Keratinocyte (primary cell): ENCODE measurements at regions not wholly inside any gene's neighbourhood (a gene's known extent, or its start where the extent isn't known, plus 50 kb on each side); places are given as distances from the start of the nearest gene placed in this dataset.

Experiments
- DNase-seq: peaks from one replicate; pipeline ENCODE4 v3.0.0-alpha.2; 2011; ENCODE audit warnings: low read depth, missing footprints, low spot score
- FAIRE-seq: peaks from 2 replicates; lab custom pipeline; 2011; peaks lifted over from hg19 to GRCh38; lab: Jason Lieb, UNC
- H2AFZ ChIP-seq: 2 replicates; pipeline ENCODE4 v1.6.0; 2012; ENCODE audit warnings: low read length, control low read depth, inconsistent platforms; ENCODE audit not compliant: control insufficient read depth
- H3K27ac ChIP-seq: 2 replicates; pipeline ENCODE4 v1.5.1; 2011; ENCODE audit warnings: low read length; ENCODE audit not compliant: control insufficient read depth, insufficient read depth
- H3K27me3 ChIP-seq: 3 replicates; pipeline ENCODE4 v1.6.0; 2011; ENCODE audit warnings: low read length; ENCODE audit not compliant: control insufficient read depth, insufficient read depth; ENCODE audit errors: extremely low read depth
- H3K36me3 ChIP-seq, 2 experiments: 2 replicates in 1 of 2; 3 replicates in 1 of 2; pipeline ENCODE4 v1.5.1; 2011; ENCODE audit warnings: low read length in 2 of 2, mild to moderate bottlenecking in 1 of 2; ENCODE audit not compliant: control insufficient read depth in 2 of 2, insufficient read depth in 2 of 2; ENCODE audit errors: extremely low read depth in 1 of 2
- H3K4me1 ChIP-seq: 3 replicates; pipeline ENCODE4 v1.5.1; 2011; ENCODE audit warnings: low read length; ENCODE audit not compliant: control insufficient read depth, insufficient read depth; ENCODE audit errors: extremely low read depth
- H3K4me2 ChIP-seq: 3 replicates; pipeline ENCODE4 v1.6.0; 2011; ENCODE audit warnings: low read depth, low read length; ENCODE audit not compliant: control insufficient read depth, insufficient read depth; ENCODE audit errors: extremely low read depth
- H3K4me3 ChIP-seq, 3 experiments: fragments of 200-600 bp in 1 of 3; sonication (generic) in 1 of 3; 2 replicates in 2 of 3; 3 replicates in 1 of 3; pipeline ENCODE4 v1.5.1; 2011 to 2016; ENCODE audit warnings: low read length in 3 of 3, mild to moderate bottlenecking in 3 of 3, control low read depth in 2 of 3, inconsistent platforms in 1 of 3, low read depth in 1 of 3, mixed read lengths in 1 of 3, mixed run types in 1 of 3, moderate library complexity in 1 of 3; ENCODE audit not compliant: control insufficient read depth in 2 of 3, insufficient read depth in 2 of 3; ENCODE audit errors: extremely low read depth in 1 of 3
- H3K79me2 ChIP-seq: 2 replicates; pipeline ENCODE4 v1.6.0; 2012; ENCODE audit warnings: low read length; ENCODE audit not compliant: control insufficient read depth, insufficient read depth
- H3K9ac ChIP-seq: 3 replicates; pipeline ENCODE4 v1.6.0; 2011; ENCODE audit warnings: low read length; ENCODE audit not compliant: control insufficient read depth, insufficient read depth; ENCODE audit errors: extremely low read depth
- H3K9me1 ChIP-seq: 3 replicates; pipeline ENCODE4 v1.6.0; 2011; ENCODE audit warnings: low read length; ENCODE audit not compliant: control insufficient read depth, insufficient read depth; ENCODE audit errors: extremely low read depth
- H3K9me3 ChIP-seq: 2 replicates; pipeline ENCODE4 v1.5.1; 2012; ENCODE audit warnings: low read depth, low read length; ENCODE audit not compliant: control insufficient read depth
- H4K20me1 ChIP-seq: 3 replicates; pipeline ENCODE4 v1.6.0; 2011; ENCODE audit warnings: low read length; ENCODE audit not compliant: control insufficient read depth, insufficient read depth; ENCODE audit errors: extremely low read depth
- CTCF ChIP-seq, 3 experiments: IDR thresholded peaks in 1 of 3; conservative IDR thresholded peaks in 1 of 3; optimal IDR thresholded peaks in 1 of 3; 2 replicates in 2 of 3; 3 replicates in 1 of 3; pipeline versions ENCODE3 to v1.5.1; 2011; ENCODE audit warnings: low read length in 3 of 3, mild to moderate bottlenecking in 3 of 3, moderate library complexity in 2 of 3, control low read depth in 1 of 3, inconsistent platforms in 1 of 3; ENCODE audit not compliant: insufficient read depth in 2 of 3; ENCODE audit errors: extremely low read depth in 1 of 3
- EZH2 ChIP-seq: IDR thresholded peaks from one replicate; pipeline ENCODE4 v1.6.1; 2012; ENCODE audit warnings: inconsistent platforms, mild to moderate bottlenecking, low read length, moderate library complexity
- dilution Hi-C: fragments of 300-500 bp; cut with MboI; formaldehyde crosslinking; loops from one replicate; pipeline ENCODE4 v1.7.0; 2020; ENCODE audit warnings: low sequenced_read_pairs; ENCODE audit not compliant: extremely low pct_ligation_motif_present

DNA sequence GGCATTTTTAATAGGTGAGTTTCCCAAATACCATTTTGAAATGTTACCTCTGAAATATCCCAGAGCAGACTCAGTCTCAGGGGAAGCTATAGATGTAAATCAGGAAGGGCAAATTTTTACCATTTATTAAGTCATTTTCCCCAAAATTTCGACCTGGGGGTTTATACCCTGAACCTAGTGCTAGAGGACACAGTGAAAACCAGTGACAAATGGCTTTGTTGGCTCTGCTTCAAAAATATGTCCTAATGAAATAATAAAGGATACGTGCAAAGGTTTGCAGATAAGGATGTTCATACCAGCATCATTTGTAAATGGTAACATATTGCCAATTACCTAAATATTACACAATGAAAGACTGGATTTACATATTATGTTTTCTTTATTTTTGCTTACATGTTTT lies 546.7 kb upstream of the ADAMTS9 start:
- no peak overlapping the region for H3K27ac ChIP-seq
- H3K4me2 ChIP-seq: no peak overlapping the region
- H4K20me1 ChIP-seq: no peaks in the 10 kb centered on the region
- no peaks in the 10 kb centered on the region for H3K9me3 ChIP-seq
- no peaks in the 10 kb centered on the region for H3K79me2 ChIP-seq
- no peaks in the 10 kb centered on the region for H3K36me3 ChIP-seq
- H3K4me3 ChIP-seq: no peak overlapping the region
- H3K27me3 ChIP-seq: no peaks in the 10 kb centered on the region
- FAIRE-seq (no peak), DNase-seq (no peak)
- no peaks in the 10 kb centered on the region for H3K9me1 ChIP-seq
- H3K9ac ChIP-seq: no peak overlapping the region
- dilution Hi-C loops: no loop called here
- TF ChIP-seq EZH2 (no peak), CTCF (optimal IDR thresholded peaks at IDR 0.05 in 1 of 3, IDR thresholded peaks at IDR 0.05 in 1 of 3, conservative IDR thresholded peaks at IDR 0.05 in 1 of 3; ENCODE audit: extremely low read depth in 1 of 3, insufficient read depth in 2 of 3, low read length in 3 of 3) (no peak)
- peaks cover 5% of the 10 kb centered on the region for H3K4me1 ChIP-seq
- H2AFZ ChIP-seq: no peak overlapping the region

DNA sequence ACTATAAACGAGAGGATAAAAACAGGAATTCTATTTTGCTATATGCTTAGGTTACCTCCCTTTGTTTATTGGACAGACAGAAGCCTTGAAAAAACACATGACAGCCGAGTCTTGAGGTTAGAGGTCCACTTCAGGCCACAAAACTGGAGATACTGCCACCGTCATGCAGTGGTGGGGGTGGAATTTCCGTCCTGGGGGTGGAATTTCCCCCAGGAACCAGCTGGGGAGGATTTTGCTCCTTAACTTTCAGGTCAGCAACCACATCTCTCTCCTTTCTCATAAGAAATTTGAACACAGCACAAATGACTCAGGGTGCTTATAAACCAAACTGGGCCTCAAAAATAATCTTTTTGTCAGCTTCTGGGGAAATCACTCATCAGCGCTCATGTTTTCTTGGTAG lies 545.8 kb upstream of the ADAMTS9 start:
- H3K9ac ChIP-seq: no peak overlapping the region
- no peaks in the 10 kb centered on the region for H3K9me1 ChIP-seq
- no peak overlapping the region for H3K4me2 ChIP-seq
- H3K36me3 ChIP-seq: no peaks in the 10 kb centered on the region
- H3K27me3 ChIP-seq: no peaks in the 10 kb centered on the region
- no peaks in the 10 kb centered on the region for H3K9me3 ChIP-seq
- dilution Hi-C loops: no loop called here
- no peak overlapping the region for H2AFZ ChIP-seq
- no peaks in the 10 kb centered on the region for H3K79me2 ChIP-seq
- no peak for TF ChIP-seq EZH2
- no peak for TF ChIP-seq CTCF (optimal IDR thresholded peaks at IDR 0.05 in 1 of 3, IDR thresholded peaks at IDR 0.05 in 1 of 3, conservative IDR thresholded peaks at IDR 0.05 in 1 of 3; ENCODE audit: extremely low read depth in 1 of 3, insufficient read depth in 2 of 3, low read length in 3 of 3)
- no peaks in the 10 kb centered on the region for H4K20me1 ChIP-seq
- FAIRE-seq (no peak), DNase-seq (no peak)
- peaks cover 5% of the 10 kb centered on the region for H3K4me1 ChIP-seq
- H3K27ac ChIP-seq: no peak overlapping the region
- H3K4me3 ChIP-seq: no peak overlapping the region
